PC-9 (cell line): ENCODE measurements at regions not wholly inside any gene's neighbourhood (a gene's known extent, or its start where the extent isn't known, plus 50 kb on each side); places are given as distances from the start of the nearest gene placed in this dataset.
"Not testable (repeated sequence)": the region's sequence is repeated elsewhere in the genome, so short reads cannot be mapped to it uniquely, and the experiment has no call there.

Experiments
- BruUV-seq: library from RNA; stranded (reverse); fragments of 400-500 nt; replicated peaks from 2 replicates; lab custom pipeline; 2021; lab: Mats Ljungman, UMichigan
- CTCF ChIA-PET: fragments of 300-600 bp; sonication (Branson Sonifier 250); formaldehyde crosslinking; loops from one replicate; lab custom pipeline; 2022; ENCODE audit warnings: antibody characterized with exemption; lab: Charles Lee
- POLR2A ChIA-PET: fragments of 300-600 bp; sonication (Branson Sonifier 250); formaldehyde crosslinking; loops from one replicate; lab custom pipeline; 2022; ENCODE audit warnings: antibody characterized with exemption; ENCODE audit not compliant: unreplicated experiment; lab: Charles Lee
- DNase-seq, 2 experiments: peaks; one replicate each; pipeline versions ENCODE4 v3.0.0 to v3.0.0-alpha.2; 2015 to 2022; ENCODE audit warnings: mixed read lengths in 1 of 2
- H2AFZ ChIP-seq: fragments of 200-600 bp; sonication (generic); 2 replicates; pipeline ENCODE4 v1.8.1; 2017; ENCODE audit warnings: antibody characterized with exemption
- H3F3A ChIP-seq: fragments of 200-600 bp; sonication (generic); 2 replicates; pipeline ENCODE4 v1.8.1; 2017; ENCODE audit warnings: antibody characterized with exemption, mild to moderate bottlenecking, low read depth; ENCODE audit not compliant: insufficient read depth
- H3K27ac ChIP-seq: fragments of 200-600 bp; sonication (generic); 2 replicates; pipeline ENCODE4 v1.6.1; 2016; ENCODE audit warnings: mixed run types
- H3K27me3 ChIP-seq: fragments of 200-600 bp; sonication (generic); 2 replicates; pipeline ENCODE4 v1.6.1; 2016; ENCODE audit warnings: low read depth, mixed run types; ENCODE audit not compliant: insufficient read depth
- H3K36me3 ChIP-seq: fragments of 200-600 bp; sonication (generic); 2 replicates; pipeline ENCODE4 v1.6.1; 2016; ENCODE audit warnings: low read depth, mixed run types
- H3K4me1 ChIP-seq: fragments of 200-600 bp; sonication (generic); replicated peaks from 2 replicates; pipeline ENCODE4 v1.6.1; 2016; ENCODE audit warnings: mixed run types; ENCODE audit not compliant: insufficient read depth
- H3K4me2 ChIP-seq: fragments of 200-600 bp; sonication (generic); 2 replicates; pipeline ENCODE4 v1.6.1; 2017; ENCODE audit warnings: mixed run types
- H3K4me3 ChIP-seq: fragments of 200-600 bp; sonication (generic); 2 replicates; pipeline ENCODE4 v1.6.1; 2016; ENCODE audit warnings: mixed run types
- H3K79me2 ChIP-seq: fragments of 200-600 bp; sonication (generic); 2 replicates; pipeline ENCODE4 v1.6.1; 2017; ENCODE audit warnings: low read depth, mixed run types
- H3K9me2 ChIP-seq: fragments of 200-600 bp; sonication (generic); 2 replicates; pipeline ENCODE4 v1.8.1; 2017; ENCODE audit warnings: mild to moderate bottlenecking; ENCODE audit not compliant: insufficient read depth
- H3K9me3 ChIP-seq: fragments of 200-600 bp; sonication (generic); 2 replicates; pipeline ENCODE4 v1.8.1; 2016; ENCODE audit warnings: low read depth; ENCODE audit not compliant: insufficient read depth
- H4K20me1 ChIP-seq: fragments of 200-600 bp; sonication (generic); 2 replicates; pipeline ENCODE4 v1.8.1; 2017; ENCODE audit not compliant: insufficient read depth
- CTCF ChIP-seq: fragments of 200-600 bp; sonication (generic); conservative IDR thresholded peaks from 2 replicates; pipeline ENCODE4 v1.6.1; 2017; ENCODE audit warnings: mixed run types, antibody characterized with exemption, mild to moderate bottlenecking, moderate library complexity
- EZH2 ChIP-seq: fragments of 200-600 bp; sonication (generic); IDR thresholded peaks from 2 replicates; pipeline ENCODE4 v1.8.0; 2017; ENCODE audit warnings: antibody characterized with exemption, low read depth
- intact Hi-C: fragments of 100-400 bp; cut with micrococcal nuclease; formaldehyde crosslinking; loops from one replicate; pipeline ENCODE4 v1.10.0; 2022; ENCODE audit not compliant: unreplicated experiment

DNA sequence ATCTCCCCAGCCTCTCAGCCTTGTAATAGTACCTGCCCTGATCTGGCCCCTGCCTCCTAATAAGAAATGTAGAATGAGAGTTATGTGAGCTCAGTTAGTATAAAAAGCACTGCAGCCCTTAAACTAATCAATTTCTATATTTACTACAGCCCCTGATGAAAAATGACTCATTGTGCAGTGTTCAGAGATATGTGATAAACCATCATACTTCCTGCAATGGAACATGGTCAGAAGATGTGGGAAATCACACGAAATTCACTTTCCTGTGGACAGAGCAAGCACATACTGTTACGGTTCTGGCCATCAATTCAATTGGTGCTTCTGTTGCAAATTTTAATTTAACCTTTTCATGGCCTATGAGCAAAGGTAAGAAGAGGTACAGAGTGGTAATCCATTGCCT is 176.8 kb upstream of the PDE4B start:
- TF ChIP-seq CTCF (no peak), EZH2 (no peak)
- H3K27ac ChIP-seq, result no peak overlapping the region
- no peaks in the 10 kb centered on the region for H3K79me2 ChIP-seq
- no peak overlapping the region for H3K4me3 ChIP-seq
- H2AFZ ChIP-seq, result no peak overlapping the region
- CTCF ChIA-PET, result no interaction called here
- no peaks in the 10 kb centered on the region for H3K36me3 ChIP-seq
- no peaks in the 10 kb centered on the region for H3F3A ChIP-seq
- no peak for DNase-seq
- POLR2A ChIA-PET, result no interaction called here
- no peaks in the 10 kb centered on the region for H3K27me3 ChIP-seq
- no peaks in the 10 kb centered on the region for H3K9me2 ChIP-seq
- H3K9me3 ChIP-seq, result no peaks in the 10 kb centered on the region
- H3K4me1 ChIP-seq, result no peaks in the 10 kb centered on the region
- no peaks in the 10 kb centered on the region for H4K20me1 ChIP-seq
- H3K4me2 ChIP-seq, result no peak overlapping the region
- BruUV-seq, result no TSS peak
- intact Hi-C loops, result no loop called here

DNA sequence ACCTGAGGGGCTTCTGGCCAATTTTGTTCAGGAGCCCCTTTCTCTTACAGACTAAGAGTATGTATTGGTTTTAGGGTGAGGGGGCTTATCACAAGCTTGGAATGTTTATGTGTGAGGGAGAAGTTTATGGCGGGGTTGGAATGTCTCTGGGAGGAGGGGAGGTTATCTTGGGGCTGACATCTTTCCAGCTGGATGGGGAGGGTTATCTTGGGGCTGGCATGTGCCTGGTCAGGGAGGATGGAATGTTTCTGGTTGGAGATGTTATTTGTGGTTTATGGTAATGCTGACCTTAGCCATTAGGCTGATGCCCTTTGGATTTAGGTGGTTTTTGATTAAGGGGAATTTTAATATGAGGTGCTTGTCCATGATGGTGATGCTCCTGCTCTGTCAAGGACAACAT is 171.0 kb upstream of the PDE4B start:
- H3K27me3 ChIP-seq, H3K4me2 ChIP-seq, H3K9me2 ChIP-seq, intact Hi-C loops, POLR2A ChIA-PET, H3K79me2 ChIP-seq, H3K4me3 ChIP-seq, H3K4me1 ChIP-seq, H3K9me3 ChIP-seq, H3K36me3 ChIP-seq, DNase-seq, H2AFZ ChIP-seq, H3F3A ChIP-seq, BruUV-seq, H4K20me1 ChIP-seq, CTCF ChIA-PET, H3K27ac ChIP-seq: not testable (repeated sequence)

GRCh38 chr1:65623895-65624294 is 168.8 kb upstream of the PDE4B start:
- H3K4me2 ChIP-seq, result no peak overlapping the region
- H4K20me1 ChIP-seq, result no peaks in the 10 kb centered on the region
- H3K4me3 ChIP-seq, result no peak overlapping the region
- no peaks in the 10 kb centered on the region for H3F3A ChIP-seq
- H2AFZ ChIP-seq, result no peak overlapping the region
- H3K4me1 ChIP-seq, result no peaks in the 10 kb centered on the region
- no peaks in the 10 kb centered on the region for H3K79me2 ChIP-seq
- no peaks in the 10 kb centered on the region for H3K27me3 ChIP-seq
- H3K27ac ChIP-seq, result no peak overlapping the region
- POLR2A ChIA-PET, result no interaction called here
- no TSS peak for BruUV-seq
- intact Hi-C loops, result no loop called here
- CTCF ChIA-PET, result interaction anchor here (0.6 kb wide), 1 partner anchor 186 kb away, joined by 3 read pairs; no protein-coding TSS in a partner anchor
- H3K9me2 ChIP-seq, result no peaks in the 10 kb centered on the region
- H3K9me3 ChIP-seq, result no peaks in the 10 kb centered on the region
- no peak for DNase-seq
- no peak for TF ChIP-seq EZH2
- no peak for TF ChIP-seq CTCF
- H3K36me3 ChIP-seq, result no peaks in the 10 kb centered on the region

DNA sequence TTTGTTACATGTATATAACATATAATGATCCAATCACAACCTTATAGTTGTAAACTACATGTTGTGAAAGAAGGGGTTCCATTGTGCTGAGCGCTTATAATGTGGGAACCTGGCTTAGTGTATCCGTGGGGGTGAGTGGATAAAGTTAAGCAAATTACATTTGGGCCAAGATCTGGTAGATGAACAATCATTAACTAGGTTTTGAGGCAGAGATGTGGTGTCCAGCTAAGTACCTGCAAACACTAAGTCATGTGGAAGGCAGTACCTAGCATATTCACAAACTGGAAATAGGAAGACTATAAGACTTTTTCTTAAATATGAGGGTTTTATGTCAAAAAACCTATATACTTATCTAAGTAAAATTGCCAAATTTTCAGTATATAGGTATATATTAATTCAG is 167.2 kb upstream of the PDE4B start:
- intact Hi-C loops, result no loop called here
- H2AFZ ChIP-seq, result no peak overlapping the region
- ChIA-PET CTCF (no interaction called here), POLR2A (no interaction called here)
- no peak for DNase-seq
- TF ChIP-seq CTCF (no peak), EZH2 (no peak)
- BruUV-seq, result no TSS peak
- no peaks in the 10 kb centered on the region for H3F3A ChIP-seq
- no peaks in the 10 kb centered on the region for H4K20me1 ChIP-seq
- H3K9me3 ChIP-seq, result no peaks in the 10 kb centered on the region
- H3K36me3 ChIP-seq, result no peaks in the 10 kb centered on the region
- no peaks in the 10 kb centered on the region for H3K9me2 ChIP-seq
- H3K27me3 ChIP-seq, result no peaks in the 10 kb centered on the region
- no peak overlapping the region for H3K4me2 ChIP-seq
- no peaks in the 10 kb centered on the region for H3K4me1 ChIP-seq
- H3K4me3 ChIP-seq, result no peak overlapping the region
- no peaks in the 10 kb centered on the region for H3K79me2 ChIP-seq
- H3K27ac ChIP-seq, result no peak overlapping the region
